Mesendoderm (in vitro differentiated cells): ENCODE measurements at regions not wholly inside any gene's neighbourhood (a gene's known extent, or its start where the extent isn't known, plus 50 kb on each side); places are given as distances from the start of the nearest gene placed in this dataset.

ENCODE experiments used
- DNase-seq: peaks from one replicate; pipeline ENCODE4 v3.0.0; 2013
- H2AK5ac ChIP-seq: 2 replicates; pipeline ENCODE4 v1.6.1; 2013; ENCODE audit warnings: low read length, inconsistent platforms
- H2BK120ac ChIP-seq: 2 replicates; pipeline ENCODE4 v1.6.1; 2013; ENCODE audit warnings: low read depth, mild to moderate bottlenecking, low read length, moderate library complexity, mixed read lengths
- H2BK15ac ChIP-seq: replicated peaks from 2 replicates; pipeline ENCODE4 v1.6.1; 2013; ENCODE audit warnings: low read depth, mild to moderate bottlenecking, moderate library complexity
- H2BK5ac ChIP-seq: 2 replicates; pipeline ENCODE4 v1.6.1; 2013; ENCODE audit warnings: low read length, inconsistent platforms
- H3K18ac ChIP-seq: 2 replicates; pipeline ENCODE4 v1.6.1; 2013; ENCODE audit warnings: mild to moderate bottlenecking, low read length, mixed read lengths
- H3K23ac ChIP-seq: one replicate; pipeline ENCODE4 v1.6.1; 2013; ENCODE audit warnings: low read length
- H3K27ac ChIP-seq: 2 replicates; pipeline ENCODE4 v1.5.1; 2013; ENCODE audit warnings: low read depth, mild to moderate bottlenecking, inconsistent platforms, low read length, moderate library complexity
- H3K27me3 ChIP-seq: 2 replicates; pipeline ENCODE4 v1.6.1; 2013; ENCODE audit warnings: low read length, control low read depth, mild to moderate bottlenecking, inconsistent platforms; ENCODE audit not compliant: insufficient read depth, poor library complexity
- H3K36me3 ChIP-seq: 2 replicates; pipeline ENCODE4 v1.6.1; 2013; ENCODE audit warnings: low read length, inconsistent platforms; ENCODE audit not compliant: control insufficient read depth, insufficient read depth
- H3K4ac ChIP-seq: one replicate; pipeline ENCODE4 v1.6.1; 2013; ENCODE audit warnings: low read depth, mild to moderate bottlenecking, low read length, moderate library complexity
- H3K4me1 ChIP-seq: 2 replicates; pipeline ENCODE4 v1.6.1; 2013; ENCODE audit warnings: low read depth, low read length, inconsistent platforms; ENCODE audit not compliant: control insufficient read depth
- H3K4me2 ChIP-seq: 2 replicates; pipeline ENCODE4 v1.6.1; 2013; ENCODE audit warnings: low read length
- H3K4me3 ChIP-seq: 2 replicates; pipeline ENCODE4 v1.5.1; 2013; ENCODE audit warnings: mild to moderate bottlenecking, low read length
- H3K56ac ChIP-seq: one replicate; pipeline ENCODE4 v1.6.1; 2013; ENCODE audit warnings: low read length
- H3K79me1 ChIP-seq: 2 replicates; pipeline ENCODE4 v1.6.1; 2013; ENCODE audit warnings: low read length, inconsistent platforms
- H3K79me2 ChIP-seq: 2 replicates; pipeline ENCODE4 v1.6.1; 2013; ENCODE audit warnings: mild to moderate bottlenecking, low read length; ENCODE audit not compliant: control insufficient read depth, insufficient read depth
- H3K9ac ChIP-seq: 2 replicates; pipeline ENCODE4 v1.6.1; 2013; ENCODE audit warnings: low read length, inconsistent platforms
- H4K5ac ChIP-seq: one replicate; pipeline ENCODE4 v1.6.1; 2013; ENCODE audit warnings: low read length
- H4K8ac ChIP-seq: one replicate; pipeline ENCODE4 v1.6.1; 2013; ENCODE audit warnings: low read depth, mild to moderate bottlenecking, control low read depth, low read length, moderate library complexity
- WGBS: extraction: QIAGEN DNeasy Blood & Tissue Kit; methylation state at CpG from one replicate; pipeline ENCODE4 v1.1.7; 2013; ENCODE audit warnings: low lambda C conversion rate, missing lambda C conversion rate; ENCODE audit not compliant: insufficient coverage; ENCODE audit errors: extremely low coverage; 5-methylcytosine and 5-hydroxymethylcytosine counted together

- WGBS = no CpG with 5 or more reads among the region's 8 CpGs
- DNase-seq = no peak
- H2BK15ac ChIP-seq = no peak overlapping the region
These were observed 261.4 kb upstream of the KLF4 start for GRCh38 chr9:107750741-107751566.

DNA sequence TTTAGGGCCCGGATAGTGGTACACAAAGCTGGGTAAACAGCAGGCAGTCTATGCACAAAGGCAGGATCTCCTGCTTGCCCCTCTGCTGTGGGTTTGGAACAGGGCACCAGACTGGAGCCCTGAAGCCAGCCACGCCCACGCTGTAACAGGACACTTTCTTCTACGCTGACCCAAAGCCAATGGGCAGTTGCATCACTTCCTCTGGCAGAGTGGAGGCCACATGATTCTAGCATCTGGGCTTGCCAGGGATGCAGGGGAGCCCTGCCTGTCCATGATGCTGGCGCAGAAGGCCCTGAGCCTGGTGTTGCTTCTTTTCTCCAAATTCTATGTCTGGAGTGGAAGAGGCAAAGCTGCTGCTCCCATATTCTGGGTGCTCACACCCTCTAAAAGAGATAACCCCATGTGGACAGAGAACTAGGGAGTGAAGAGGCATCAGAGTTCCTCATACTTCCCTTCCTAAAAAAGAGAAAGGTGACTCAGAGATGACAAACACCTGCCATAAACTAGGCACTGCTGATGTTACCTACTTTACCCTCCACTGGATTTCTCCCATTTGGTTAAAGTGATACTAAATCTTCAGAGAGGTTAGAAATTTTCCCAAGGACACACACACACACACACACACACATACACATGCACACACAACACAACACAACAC is 260.3 kb upstream of the KLF4 start:
- Histone ChIP-seq H2BK15ac (no peak overlapping the region), H3K79me2 (no peaks in the 10 kb centered on the region), H3K27me3 (no peaks in the 10 kb centered on the region)

More at GRCh38 chr9:107750741-107751566, 261.4 kb upstream of the KLF4 start:
- no peaks in the 10 kb centered on the region for H3K27me3 ChIP-seq
- H4K8ac ChIP-seq = no peak overlapping the region
- no peak overlapping the region for H3K4me3 ChIP-seq
- no peak overlapping the region for H3K9ac ChIP-seq
- H3K27ac ChIP-seq = no peak overlapping the region
- no peak overlapping the region for H3K23ac ChIP-seq
- H3K79me2 ChIP-seq = no peaks in the 10 kb centered on the region
- H3K4me1 ChIP-seq = no peaks in the 10 kb centered on the region
- H2BK5ac ChIP-seq = no peak overlapping the region
- H3K4me2 ChIP-seq = no peak overlapping the region
- H3K18ac ChIP-seq = no peak overlapping the region
- H2AK5ac ChIP-seq = no peak overlapping the region
- no peaks in the 10 kb centered on the region for H3K36me3 ChIP-seq
- no peaks in the 10 kb centered on the region for H3K79me1 ChIP-seq
- no peak overlapping the region for H4K5ac ChIP-seq
- no peak overlapping the region for H2BK120ac ChIP-seq
- no peak overlapping the region for H3K56ac ChIP-seq
- peak overlapping the region; percentile 58 for H3K4ac ChIP-seq

DNA sequence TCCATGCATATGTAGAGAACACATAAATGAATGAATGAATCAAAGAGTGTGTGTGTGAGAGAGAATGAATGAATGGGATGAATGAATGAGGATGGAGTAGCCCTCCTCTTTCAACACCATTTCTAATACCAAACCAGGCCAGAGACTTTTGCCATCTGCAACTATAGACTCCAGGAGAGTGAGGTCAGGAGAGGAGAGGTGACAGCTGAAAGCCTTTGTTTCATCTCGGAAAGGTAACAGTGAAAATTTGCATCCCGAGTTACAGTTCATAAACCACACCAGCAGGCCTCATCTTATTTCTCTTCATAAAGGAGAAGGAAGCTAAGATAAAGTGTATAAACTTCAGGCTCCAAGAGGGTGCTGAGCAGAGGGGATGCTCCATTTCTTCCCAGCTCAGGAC is 255.3 kb upstream of the KLF4 start:
- Histone ChIP-seq H3K4me3 (no peak overlapping the region), H3K4me2 (no peak overlapping the region), H3K36me3 (no peaks in the 10 kb centered on the region), H3K27me3 (no peaks in the 10 kb centered on the region), H3K4ac (no peak overlapping the region), H2BK5ac (no peak overlapping the region), H3K4me1 (no peaks in the 10 kb centered on the region), H3K79me2 (no peaks in the 10 kb centered on the region), H4K5ac (no peak overlapping the region), H4K8ac (no peak overlapping the region), H3K79me1 (no peaks in the 10 kb centered on the region), H2BK120ac (no peak overlapping the region), H3K18ac (no peak overlapping the region), H3K23ac (no peak overlapping the region), H3K56ac (no peak overlapping the region), H2AK5ac (no peak overlapping the region), H3K27ac (no peak overlapping the region), H3K9ac (no peak overlapping the region), H2BK15ac (no peak overlapping the region)
- no peak for DNase-seq
- no CpG with 5 or more reads among the region's 2 CpGs for WGBS

More for the DNA sequence above, 260.3 kb upstream of the KLF4 start:
- no peak overlapping the region for H3K4ac ChIP-seq
- H3K4me1 ChIP-seq = no peaks in the 10 kb centered on the region
- DNase-seq = peak; percentile 85
- H3K36me3 ChIP-seq = no peaks in the 10 kb centered on the region
- H3K9ac ChIP-seq = no peak overlapping the region
- no CpG with 5 or more reads among the region's 5 CpGs for WGBS
- H3K18ac ChIP-seq = no peak overlapping the region
- no peak overlapping the region for H3K4me2 ChIP-seq
- H3K27ac ChIP-seq = no peak overlapping the region
- no peak overlapping the region for H2BK5ac ChIP-seq
- H3K56ac ChIP-seq = peak overlapping the region; percentile 18
- H2BK120ac ChIP-seq = peak overlapping the region; percentile 46
- H3K4me3 ChIP-seq = no peak overlapping the region
- H3K79me1 ChIP-seq = no peaks in the 10 kb centered on the region
- H3K23ac ChIP-seq = no peak overlapping the region
- no peak overlapping the region for H4K5ac ChIP-seq
- no peak overlapping the region for H2AK5ac ChIP-seq
- no peak overlapping the region for H4K8ac ChIP-seq

DNA sequence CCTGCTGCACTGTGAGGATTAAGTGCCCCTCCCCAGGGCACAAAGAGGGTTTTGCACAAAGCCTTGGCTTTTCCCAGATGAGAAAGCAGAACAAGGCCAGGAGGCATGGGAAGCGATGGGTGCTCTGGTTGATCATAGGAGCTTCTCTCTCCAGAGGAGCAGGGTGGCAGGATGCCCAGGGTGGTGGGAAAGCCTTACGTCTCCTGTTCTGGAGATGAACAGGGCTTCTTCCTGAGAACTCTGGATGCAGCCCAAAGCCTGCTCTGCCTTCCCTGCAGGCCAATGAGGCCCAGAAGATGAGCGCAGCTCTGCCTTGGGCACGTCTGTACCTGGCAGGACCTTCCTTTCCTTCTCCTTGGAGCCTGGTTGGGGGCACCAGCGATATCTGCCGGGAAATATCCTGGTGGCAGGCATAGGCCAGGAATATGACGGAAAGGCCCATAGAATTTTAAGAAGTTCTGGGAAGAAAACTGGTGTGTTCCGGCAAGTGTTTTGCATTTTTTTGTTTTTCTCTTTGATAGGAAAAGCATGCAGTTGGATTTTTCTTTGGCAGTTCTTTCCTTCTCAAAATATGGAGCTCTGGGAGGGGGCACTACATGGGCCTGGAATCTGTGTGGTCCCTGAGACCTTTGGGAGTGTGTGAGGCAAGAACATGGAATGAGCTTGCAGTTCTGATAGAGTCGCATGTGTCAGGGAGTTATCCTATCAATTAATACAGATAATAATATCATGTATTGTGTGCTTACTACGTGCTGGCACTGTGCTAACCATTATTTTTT is 253.2 kb upstream of the KLF4 start:
- Histone ChIP-seq H3K4me1 (no peaks in the 10 kb centered on the region), H4K5ac (no peak overlapping the region), H3K27ac (no peak overlapping the region), H3K23ac (no peak overlapping the region), H2AK5ac (no peak overlapping the region), H3K4ac (no peak overlapping the region), H3K79me2 (no peaks in the 10 kb centered on the region), H3K9ac (no peak overlapping the region), H4K8ac (no peak overlapping the region), H3K36me3 (no peaks in the 10 kb centered on the region), H3K18ac (no peak overlapping the region), H3K4me2 (no peak overlapping the region), H3K56ac (no peak overlapping the region), H3K4me3 (no peak overlapping the region), H3K79me1 (no peaks in the 10 kb centered on the region), H2BK120ac (no peak overlapping the region), H3K27me3 (no peaks in the 10 kb centered on the region), H2BK15ac (no peak overlapping the region), H2BK5ac (no peak overlapping the region)
- no CpG with 5 or more reads among the region's 10 CpGs for WGBS
- no peak for DNase-seq

DNA sequence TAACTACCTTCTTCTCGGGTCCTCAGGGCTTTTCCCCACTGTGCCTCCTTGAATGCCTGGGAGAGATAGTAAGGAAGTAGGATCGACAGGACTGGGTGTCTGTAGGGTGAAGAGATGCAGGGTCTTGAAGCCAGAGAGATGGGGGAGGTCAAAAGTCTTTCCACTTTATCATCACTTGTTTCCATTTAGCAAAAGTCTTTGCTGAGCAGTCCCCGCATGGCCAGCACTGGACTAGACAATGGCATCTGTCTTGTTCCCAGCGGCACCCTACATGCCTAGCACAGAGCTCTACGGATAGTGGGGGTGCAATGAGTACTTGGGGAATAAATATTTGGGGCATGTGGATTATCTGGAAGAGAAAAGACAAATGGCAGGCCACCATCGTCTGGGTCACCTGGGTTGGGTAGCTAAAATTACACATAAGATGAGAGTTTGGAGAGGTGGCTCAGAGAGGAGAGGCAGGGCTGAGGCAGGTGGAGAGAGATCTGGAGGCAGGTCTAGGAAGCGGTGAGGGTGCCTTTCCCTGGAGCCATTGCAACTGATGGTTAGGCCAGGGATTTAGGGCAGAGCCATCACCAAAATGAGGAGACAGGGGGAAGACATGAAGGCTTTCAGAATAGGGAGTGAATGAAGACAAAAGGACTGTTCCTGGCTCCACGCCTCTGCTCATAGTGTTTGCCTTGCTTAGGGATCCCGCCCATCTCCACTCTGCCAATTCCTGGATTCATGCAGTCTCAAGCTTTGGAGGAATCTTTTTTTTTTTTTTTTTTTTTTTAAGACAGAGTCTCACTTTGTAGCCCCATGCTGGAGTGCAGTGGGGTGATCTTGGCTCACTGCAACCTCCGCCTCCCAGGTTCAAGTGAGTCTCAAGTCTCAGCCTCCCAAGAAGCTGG is 250.8 kb upstream of the KLF4 start:
- Histone ChIP-seq H3K79me2 (no peaks in the 10 kb centered on the region), H4K5ac (no peak overlapping the region), H2BK120ac (no peak overlapping the region), H2AK5ac (no peak overlapping the region), H2BK5ac (no peak overlapping the region), H3K18ac (no peak overlapping the region), H2BK15ac (no peak overlapping the region), H3K4me2 (no peak overlapping the region), H3K4ac (no peak overlapping the region), H3K36me3 (no peaks in the 10 kb centered on the region), H3K4me3 (no peak overlapping the region), H3K4me1 (no peaks in the 10 kb centered on the region), H3K79me1 (no peaks in the 10 kb centered on the region), H3K9ac (no peak overlapping the region), H3K56ac (no peak overlapping the region), H3K27ac (no peak overlapping the region), H3K23ac (no peak overlapping the region), H4K8ac (no peak overlapping the region), H3K27me3 (no peaks in the 10 kb centered on the region)
- DNase-seq = no peak
- no CpG with 5 or more reads among the region's 10 CpGs for WGBS
